K562 (cell line): ENCODE measurements at regions not wholly inside any gene's neighbourhood (a gene's known extent, or its start where the extent isn't known, plus 50 kb on each side); places are given as distances from the start of the nearest gene placed in this dataset.

Source experiments
- REST ChIP-seq, 2 experiments: fragments of 450-650 bp; formaldehyde crosslinking in 1 of 2; IDR thresholded peaks; 2 replicates each; pipeline versions ENCODE4 v1.4.0 to v1.6.1; 2014 to 2020; ENCODE audit warnings: mild to moderate bottlenecking in 2 of 2, borderline replicate concordance in 1 of 2, low read depth in 1 of 2
- ZC3H8 ChIP-seq: fragments of 450-650 bp; IDR thresholded peaks from 2 replicates; pipeline ENCODE4 v1.6.1; 2017
- ZNF280B ChIP-seq: fragments of 250-450 bp; sonication (Bioruptor Pico); IDR thresholded peaks from 2 replicates; pipeline ENCODE4 v1.5.1; 2021; ENCODE audit warnings: mild to moderate bottlenecking

GRCh38 chr20:6944292-6944691, 176.8 kb downstream of the BMP2 start (continued):
- TF ChIP-seq REST (IDR thresholded peaks at IDR 0.05; ENCODE audit: borderline replicate concordance) (no peak), REST (CRISPR knock-in tag; IDR thresholded peaks at IDR 0.05; ENCODE audit: low read depth) (no peak), ZNF280B (CRISPR knock-in tag) (no peak), ZC3H8 (no peak)
